ENCODE measurements at regions not wholly inside any gene's neighbourhood (a gene's known extent, or its start where the extent isn't known, plus 50 kb on each side); places are given as distances from the start of the nearest gene placed in this dataset.

GRCh38 chr12:127334912-127335644, 931.9 kb upstream of the TMEM132C start:
- TF ChIP-seq, protein P1, sequence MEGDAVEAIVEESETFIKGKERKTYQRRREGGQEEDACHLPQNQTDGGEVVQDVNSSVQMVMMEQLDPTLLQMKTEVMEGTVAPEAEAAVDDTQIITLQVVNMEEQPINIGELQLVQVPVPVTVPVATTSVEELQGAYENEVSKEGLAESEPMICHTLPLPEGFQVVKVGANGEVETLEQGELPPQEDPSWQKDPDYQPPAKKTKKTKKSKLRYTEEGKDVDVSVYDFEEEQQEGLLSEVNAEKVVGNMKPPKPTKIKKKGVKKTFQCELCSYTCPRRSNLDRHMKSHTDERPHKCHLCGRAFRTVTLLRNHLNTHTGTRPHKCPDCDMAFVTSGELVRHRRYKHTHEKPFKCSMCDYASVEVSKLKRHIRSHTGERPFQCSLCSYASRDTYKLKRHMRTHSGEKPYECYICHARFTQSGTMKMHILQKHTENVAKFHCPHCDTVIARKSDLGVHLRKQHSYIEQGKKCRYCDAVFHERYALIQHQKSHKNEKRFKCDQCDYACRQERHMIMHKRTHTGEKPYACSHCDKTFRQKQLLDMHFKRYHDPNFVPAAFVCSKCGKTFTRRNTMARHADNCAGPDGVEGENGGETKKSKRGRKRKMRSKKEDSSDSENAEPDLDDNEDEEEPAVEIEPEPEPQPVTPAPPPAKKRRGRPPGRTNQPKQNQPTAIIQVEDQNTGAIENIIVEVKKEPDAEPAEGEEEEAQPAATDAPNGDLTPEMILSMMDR (IDR thresholded peaks at IDR 0.05; ENCODE audit: unreplicated experiment) = no peak
- Mint-ChIP-seq H3K36me3 (no peaks in the 10 kb centered on the region), H3K4me3 (no peak overlapping the region), H3K27ac (no peak overlapping the region), H3K4me1 (no peaks in the 10 kb centered on the region), H3K9me3 (peaks cover 12% of the 10 kb centered on the region), H3K27me3 (ENCODE audit: low read depth) (no peaks in the 10 kb centered on the region)
- no peak for DNase-seq (ENCODE audit: low spot score in 2 of 2, unreplicated experiment in 2 of 2)

GRCh38 chr12:127336416-127336815, 930.6 kb upstream of the TMEM132C start:
- TF ChIP-seq, protein P1 (IDR thresholded peaks at IDR 0.05; ENCODE audit: unreplicated experiment) = no peak
- Mint-ChIP-seq H3K27me3 (ENCODE audit: low read depth) (no peaks in the 10 kb centered on the region), H3K27ac (no peak overlapping the region), H3K9me3 (peaks cover 19% of the 10 kb centered on the region), H3K4me1 (no peaks in the 10 kb centered on the region), H3K36me3 (no peaks in the 10 kb centered on the region), H3K4me3 (no peak overlapping the region)
- no peak for DNase-seq (ENCODE audit: low spot score in 2 of 2, unreplicated experiment in 2 of 2)

- TF ChIP-seq, protein P1 (IDR thresholded peaks at IDR 0.05; ENCODE audit: unreplicated experiment) = no peak
- H3K27me3 Mint-ChIP-seq (ENCODE audit: low read depth) = no peaks in the 10 kb centered on the region
- no peak overlapping the region for H3K27ac Mint-ChIP-seq
- H3K36me3 Mint-ChIP-seq = no peaks in the 10 kb centered on the region
- H3K4me1 Mint-ChIP-seq = no peaks in the 10 kb centered on the region
- no peak for DNase-seq (ENCODE audit: low spot score in 2 of 2, unreplicated experiment in 2 of 2)
- no peak overlapping the region for H3K4me3 Mint-ChIP-seq
- peaks cover 28% of the 10 kb centered on the region for H3K9me3 Mint-ChIP-seq
These were observed 927.9 kb upstream of the TMEM132C start for GRCh38 chr12:127339065-127339464.

DNA sequence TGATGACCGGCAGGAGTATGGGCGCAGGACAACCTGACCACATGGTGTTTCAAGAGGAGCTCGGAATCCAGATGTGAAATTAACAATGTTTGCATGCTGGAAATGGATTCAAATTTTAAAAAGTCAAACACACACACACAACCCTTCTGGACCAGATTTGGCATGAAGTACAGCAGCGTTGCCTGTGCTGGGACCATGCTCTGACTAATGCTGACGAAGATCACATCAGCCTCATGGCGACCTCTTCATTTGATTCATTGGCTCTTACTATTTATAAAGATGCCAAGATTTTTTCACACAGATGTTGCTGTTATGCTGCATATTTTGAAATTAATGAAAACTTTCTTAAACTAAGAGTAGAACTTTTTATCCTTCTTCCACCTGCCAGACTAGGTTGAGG, 926.6 kb upstream of the TMEM132C start:
- TF ChIP-seq, protein P1 (IDR thresholded peaks at IDR 0.05; ENCODE audit: unreplicated experiment) = no peak
- Mint-ChIP-seq H3K4me3 (no peak overlapping the region), H3K9me3 (peaks cover 34% of the 10 kb centered on the region), H3K27ac (no peak overlapping the region), H3K36me3 (no peaks in the 10 kb centered on the region), H3K27me3 (ENCODE audit: low read depth) (no peaks in the 10 kb centered on the region), H3K4me1 (no peaks in the 10 kb centered on the region)
- DNase-seq (ENCODE audit: low spot score in 2 of 2, unreplicated experiment in 2 of 2) = no peak

DNA sequence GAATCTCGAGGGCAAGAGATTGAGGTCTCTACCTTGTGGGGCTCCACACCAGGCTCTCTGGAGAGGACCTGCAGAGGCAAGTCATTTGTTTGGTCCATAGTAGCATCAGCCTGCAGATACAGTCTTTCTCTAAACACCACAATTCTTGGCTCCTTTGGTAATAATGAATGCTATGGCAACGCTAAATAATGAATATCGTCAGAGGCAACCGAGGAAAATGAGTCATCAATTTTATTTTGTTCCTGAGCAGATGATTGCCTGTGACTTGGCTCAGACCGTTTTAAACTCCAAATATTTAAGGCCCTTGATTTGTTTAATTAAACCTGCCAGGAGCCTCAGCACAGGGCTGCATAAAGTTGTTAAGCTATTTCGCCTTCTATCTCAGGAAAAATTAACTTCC, 924.1 kb upstream of the TMEM132C start:
- H3K27me3 Mint-ChIP-seq (ENCODE audit: low read depth) = no peaks in the 10 kb centered on the region
- no peak overlapping the region for H3K27ac Mint-ChIP-seq
- H3K36me3 Mint-ChIP-seq = no peaks in the 10 kb centered on the region
- H3K4me1 Mint-ChIP-seq = no peaks in the 10 kb centered on the region
- TF ChIP-seq, protein P1 (IDR thresholded peaks at IDR 0.05; ENCODE audit: unreplicated experiment) = no peak
- H3K4me3 Mint-ChIP-seq = no peak overlapping the region
- H3K9me3 Mint-ChIP-seq = peaks cover 57% of the 10 kb centered on the region
- no peak for DNase-seq (ENCODE audit: low spot score in 2 of 2, unreplicated experiment in 2 of 2)

Measured in mesothelial cell of epicardium (in vitro differentiated cells).